Endothelial cell of umbilical vein (primary cell): ENCODE measurements at regions not wholly inside any gene's neighbourhood (a gene's known extent, or its start where the extent isn't known, plus 50 kb on each side); places are given as distances from the start of the nearest gene placed in this dataset.

Experiments
- BruUV-seq: library from RNA; stranded (reverse); fragments of 400-500 nt; replicated peaks from 2 replicates; lab custom pipeline; 2021; lab: Mats Ljungman, UMichigan
- CTCF ChIA-PET: fragments of 300-600, 350-600 bp; sonication (Branson Sonifier 250); formaldehyde crosslinking; loops from one replicate; lab custom pipeline; 2021; ENCODE audit warnings: antibody characterized with exemption, inconsistent platforms; lab: Charles Lee
- POLR2A ChIA-PET: fragments of 300-600, 350-600 bp; sonication (Branson Sonifier 250); formaldehyde crosslinking; loops from one replicate; lab custom pipeline; 2021; ENCODE audit warnings: antibody characterized with exemption, inconsistent platforms; lab: Charles Lee
- DNase-seq: peaks from one replicate; pipeline ENCODE4 v3.0.0-alpha.2; 2011; ENCODE audit warnings: low read depth, low spot score
- FAIRE-seq: peaks from 2 replicates; lab custom pipeline; 2011; peaks lifted over from hg19 to GRCh38; lab: Jason Lieb, UNC
- H2AFZ ChIP-seq: 2 replicates; pipeline ENCODE4 v1.6.0; 2012; ENCODE audit warnings: low read depth, low read length, control low read depth, inconsistent platforms
- H3K27ac ChIP-seq: 2 replicates; pipeline ENCODE4 v1.5.1; 2011; ENCODE audit warnings: low read depth, mild to moderate bottlenecking, control low read depth, low read length, moderate library complexity; ENCODE audit not compliant: insufficient read depth
- H3K27me3 ChIP-seq, 2 experiments: 2 replicates each; pipeline versions ENCODE4 v1.6.0 to v1.6.1; 2011; ENCODE audit warnings: low read length in 2 of 2, mixed read lengths in 1 of 2; ENCODE audit not compliant: control insufficient read depth in 2 of 2, insufficient read depth in 2 of 2
- H3K36me3 ChIP-seq, 2 experiments: 2 replicates in 1 of 2; 3 replicates in 1 of 2; pipeline ENCODE4 v1.5.1; 2011; ENCODE audit warnings: low read length in 2 of 2, mild to moderate bottlenecking in 1 of 2, moderate library complexity in 1 of 2; ENCODE audit not compliant: control insufficient read depth in 2 of 2, insufficient read depth in 2 of 2; ENCODE audit errors: extremely low read depth in 1 of 2
- H3K4me1 ChIP-seq: 3 replicates; pipeline ENCODE4 v1.5.1; 2011; ENCODE audit warnings: mild to moderate bottlenecking, low read length; ENCODE audit not compliant: control insufficient read depth, insufficient read depth; ENCODE audit errors: extremely low read depth
- H3K4me2 ChIP-seq: 2 replicates; pipeline ENCODE4 v1.6.1; 2011; ENCODE audit warnings: low read length, control low read depth, mixed read lengths; ENCODE audit not compliant: insufficient read depth
- H3K4me3 ChIP-seq, 3 experiments: fragments of 200-600 bp in 1 of 3; sonication (generic), shearing (Covaris generic) in 1 of 3; replicated peaks in 1 of 3; 2 replicates each; pipeline ENCODE4 v1.5.1; 2011 to 2016; ENCODE audit warnings: control low read depth in 3 of 3, low read length in 3 of 3, mild to moderate bottlenecking in 2 of 3, inconsistent platforms in 1 of 3, low read depth in 1 of 3, moderate library complexity in 1 of 3; ENCODE audit not compliant: insufficient read depth in 1 of 3
- H3K79me2 ChIP-seq: 2 replicates; pipeline ENCODE4 v1.6.0; 2012; ENCODE audit warnings: low read length, inconsistent platforms; ENCODE audit not compliant: control insufficient read depth, insufficient read depth
- H3K9ac ChIP-seq: replicated peaks from 2 replicates; pipeline ENCODE3; 2011; ENCODE audit warnings: low read length, control low read depth; ENCODE audit not compliant: insufficient read depth; ENCODE audit errors: extremely low read depth
- H3K9me1 ChIP-seq: replicated peaks from 3 replicates; pipeline ENCODE4 v1.6.0; 2011; ENCODE audit warnings: mild to moderate bottlenecking, low read length; ENCODE audit not compliant: control insufficient read depth, insufficient read depth; ENCODE audit errors: extremely low read depth
- H3K9me3 ChIP-seq: replicated peaks from 2 replicates; pipeline ENCODE4 v1.5.1; 2012; ENCODE audit warnings: low read length, inconsistent platforms; ENCODE audit not compliant: control insufficient read depth, insufficient read depth
- H4K20me1 ChIP-seq: replicated peaks from 2 replicates; pipeline ENCODE3; 2011; ENCODE audit warnings: mild to moderate bottlenecking, low read length; ENCODE audit not compliant: control insufficient read depth, insufficient read depth; ENCODE audit errors: extremely low read depth
- CTCF ChIP-seq, 2 donors: IDR thresholded peaks; 1 replicate in 1 of 2; 2 replicates in 1 of 2; pipeline ENCODE4 v1.5.1; 2011; ENCODE audit warnings: low read length in 2 of 2, mild to moderate bottlenecking in 2 of 2, moderate library complexity in 2 of 2, control low read depth in 1 of 2, inconsistent platforms in 1 of 2, low read depth in 1 of 2; ENCODE audit not compliant: insufficient read depth in 1 of 2; ENCODE audit errors: extremely low read depth in 1 of 2
- EZH2 ChIP-seq: IDR thresholded peaks from 2 replicates; pipeline ENCODE4 v1.6.1; 2012; ENCODE audit warnings: borderline replicate concordance, low read depth, mild to moderate bottlenecking, moderate library complexity, low read length, inconsistent platforms; ENCODE audit not compliant: severe bottlenecking
- FOS ChIP-seq: IDR thresholded peaks from 2 replicates; pipeline ENCODE4 v1.6.1; 2011; ENCODE audit warnings: mild to moderate bottlenecking, low read length, moderate library complexity, borderline replicate concordance; ENCODE audit not compliant: insufficient read depth
- GATA2 ChIP-seq: IDR thresholded peaks from 2 replicates; pipeline ENCODE4 v1.7.0; 2011; ENCODE audit warnings: low read depth, mild to moderate bottlenecking, moderate library complexity, mixed read lengths, low read length; ENCODE audit not compliant: insufficient read length, insufficient read depth
- JUN ChIP-seq: IDR thresholded peaks from 2 replicates; pipeline ENCODE4 v1.6.1; 2011; ENCODE audit warnings: borderline replicate concordance, low read depth; ENCODE audit not compliant: insufficient read length, insufficient read depth
- MAX ChIP-seq: IDR thresholded peaks from 2 replicates; pipeline ENCODE4 v1.6.1; 2011; ENCODE audit not compliant: insufficient read depth, insufficient read length
- MYC ChIP-seq: IDR thresholded peaks from one replicate; pipeline ENCODE4 v1.6.1; 2011; ENCODE audit warnings: mild to moderate bottlenecking, low read depth, low read length
- POLR2A ChIP-seq: IDR thresholded peaks from 2 replicates; pipeline ENCODE4 v1.6.1; 2012; ENCODE audit warnings: low read depth, mild to moderate bottlenecking, control low read depth, low read length
- POLR2AphosphoS5 ChIP-seq: IDR thresholded peaks from 2 replicates; pipeline ENCODE4 v1.6.1; 2012; ENCODE audit warnings: low read depth, mild to moderate bottlenecking, control low read depth, low read length, moderate library complexity; ENCODE audit not compliant: insufficient read depth
- dilution Hi-C: fragments of 300-500 bp; cut with MboI; formaldehyde crosslinking; loops from one replicate; pipeline ENCODE4 v1.15.0; 2019; ENCODE audit warnings: low sequenced_read_pairs; ENCODE audit not compliant: extremely low pct_ligation_motif_present
- intact Hi-C: fragments of 100-400 bp; cut with micrococcal nuclease; formaldehyde crosslinking; loops from one replicate; pipeline ENCODE4 v1.10.0; 2022

GRCh38 chr2:65557616-65558573 lies 125.5 kb upstream of the SPRED2 start:
- no TSS peak for BruUV-seq
- no peaks in the 10 kb centered on the region for H3K4me1 ChIP-seq
- no peaks in the 10 kb centered on the region for H4K20me1 ChIP-seq
- H3K4me3 ChIP-seq: no peak overlapping the region
- H2AFZ ChIP-seq: no peak overlapping the region
- no peak overlapping the region for H3K27ac ChIP-seq
- no peaks in the 10 kb centered on the region for H3K36me3 ChIP-seq
- TF ChIP-seq FOS: no peak
- TF ChIP-seq JUN: no peak
- TF ChIP-seq CTCF (IDR thresholded peaks at IDR 0.05; ENCODE audit: extremely low read depth in 1 of 2, insufficient read depth in 1 of 2, low read depth in 1 of 2, low read length in 2 of 2): no peak
- no peak for TF ChIP-seq POLR2AphosphoS5
- no peak for TF ChIP-seq EZH2
- no peak for TF ChIP-seq MAX
- TF ChIP-seq GATA2: no peak
- no peak for TF ChIP-seq POLR2A
- TF ChIP-seq MYC: no peak
- dilution Hi-C loops (no loop called here), intact Hi-C loops (no loop called here)
- H3K79me2 ChIP-seq: no peaks in the 10 kb centered on the region
- peaks cover 19 to 21% of the 10 kb centered on the region in 2 experiments for H3K27me3 ChIP-seq
- no peak overlapping the region for H3K9ac ChIP-seq
- no peak for DNase-seq
- no peaks in the 10 kb centered on the region for H3K9me3 ChIP-seq
- H3K4me2 ChIP-seq: no peak overlapping the region
- ChIA-PET CTCF (interaction anchor here (1.5 to 7.9 kb wide), 2 partner anchors 15 to 291 kb away, joined by 3 to 62 read pairs; no protein-coding TSS in a partner anchor), POLR2A (no interaction called here)
- no peak for FAIRE-seq
- H3K9me1 ChIP-seq: no peaks in the 10 kb centered on the region
